ENCODE measurements at regions not wholly inside any gene's neighbourhood (a gene's known extent, or its start where the extent isn't known, plus 50 kb on each side); places are given as distances from the start of the nearest gene placed in this dataset.

DNA sequence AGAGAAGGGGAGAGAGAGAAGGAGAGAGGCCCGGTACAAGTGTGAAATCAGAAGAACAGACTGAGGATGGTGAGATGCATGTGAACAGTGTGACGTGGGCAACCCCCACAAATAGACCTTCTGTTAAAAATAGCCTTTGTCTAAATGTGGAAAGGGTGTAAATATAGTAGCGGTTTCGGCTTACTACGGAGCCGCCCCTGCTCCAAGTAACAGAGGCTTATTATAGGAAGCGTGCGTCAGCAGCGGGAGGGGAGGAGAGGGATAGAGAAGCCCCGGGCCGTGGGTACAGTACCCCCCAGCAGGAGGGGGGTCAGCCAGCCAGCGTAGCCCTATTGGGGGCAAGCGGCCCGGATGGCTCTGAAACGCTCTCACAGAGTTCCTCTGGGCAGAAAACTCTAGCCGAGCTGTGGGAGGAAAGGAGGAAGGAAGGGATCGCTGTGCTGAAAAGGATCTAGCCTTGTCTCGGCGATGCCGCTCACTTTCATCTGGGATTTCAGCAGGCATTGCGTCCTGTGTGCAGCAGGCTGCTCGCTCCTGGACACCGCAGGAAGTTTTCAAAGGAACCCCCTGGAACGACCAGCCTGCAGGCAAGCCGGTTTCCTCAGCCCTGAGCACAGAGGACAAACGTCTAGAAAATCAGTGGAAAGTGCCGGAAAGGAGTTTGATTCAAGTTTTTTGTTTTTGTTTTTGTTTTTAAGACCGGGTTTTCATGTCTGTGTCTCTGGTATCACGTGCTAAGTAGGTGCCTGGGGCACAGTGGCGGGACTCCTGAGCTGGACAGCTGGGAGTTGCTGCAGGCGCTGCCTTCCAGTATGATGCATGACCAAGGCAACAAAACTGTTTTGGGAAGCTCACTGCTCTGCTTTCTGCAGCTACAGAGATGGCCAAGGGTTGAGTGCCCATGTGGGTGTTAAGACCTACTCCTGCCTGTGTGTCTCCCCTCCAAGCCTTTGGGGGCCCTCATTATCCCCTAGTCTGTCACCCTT is 146.6 kb downstream of the SEC61B start:
- peak; percentile 25 for DNase-seq (ENCODE audit: insufficient read length, low spot score)
- FAIRE-seq, result peak; percentile 85
- no peak for TF ChIP-seq SPI1 (IDR thresholded peaks at IDR 0.05; ENCODE audit: low read depth, low read length)
- no peak for TF ChIP-seq POU2F2 (IDR thresholded peaks at IDR 0.05; ENCODE audit: low read depth, low read length)
- no peak for TF ChIP-seq PAX5 (IDR thresholded peaks at IDR 0.05; ENCODE audit: insufficient read depth, low read length, severe bottlenecking)
- TF ChIP-seq POLR2A (IDR thresholded peaks at IDR 0.05; ENCODE audit: low read depth, low read length), result no peak
- no peak for TF ChIP-seq TAF1 (IDR thresholded peaks at IDR 0.05; ENCODE audit: low read depth, low read length)
- TF ChIP-seq POLR2AphosphoS5 (IDR thresholded peaks at IDR 0.05; ENCODE audit: low read depth, low read length), result no peak

GRCh38 chr9:99369327-99369722 is 147.2 kb downstream of the SEC61B start:
- DNase-seq (ENCODE audit: insufficient read length, low spot score) (no peak), FAIRE-seq (peak; percentile 55)
- TF ChIP-seq POU2F2 (IDR thresholded peaks at IDR 0.05; ENCODE audit: low read depth, low read length), result no peak
- no peak for TF ChIP-seq SPI1 (IDR thresholded peaks at IDR 0.05; ENCODE audit: low read depth, low read length)
- no peak for TF ChIP-seq TAF1 (IDR thresholded peaks at IDR 0.05; ENCODE audit: low read depth, low read length)
- no peak for TF ChIP-seq POLR2A (IDR thresholded peaks at IDR 0.05; ENCODE audit: low read depth, low read length)
- TF ChIP-seq POLR2AphosphoS5 (IDR thresholded peaks at IDR 0.05; ENCODE audit: low read depth, low read length), result no peak
- no peak for TF ChIP-seq PAX5 (IDR thresholded peaks at IDR 0.05; ENCODE audit: insufficient read depth, low read length, severe bottlenecking)

DNA sequence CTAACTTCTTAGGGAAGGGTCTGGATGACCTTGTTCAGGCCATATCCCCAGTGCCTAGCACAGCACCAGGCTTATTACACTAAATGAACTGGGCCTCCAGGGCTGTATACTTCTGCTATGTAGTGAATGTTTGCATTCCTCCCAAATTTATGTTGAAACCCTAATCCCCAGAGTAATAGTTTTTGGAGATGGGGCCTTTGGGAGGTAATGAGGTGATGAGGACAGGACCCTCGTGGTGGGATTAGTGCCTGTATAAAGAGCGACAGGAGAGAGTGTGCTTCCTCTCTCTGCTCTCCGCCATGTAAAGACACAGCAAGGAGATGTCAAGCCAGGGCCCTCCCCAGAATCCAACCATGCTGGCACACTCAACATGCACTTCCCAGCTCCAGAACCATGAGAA is 148.3 kb downstream of the SEC61B start:
- no peak for FAIRE-seq
- no peak for DNase-seq (ENCODE audit: insufficient read length, low spot score)
- no peak for TF ChIP-seq TAF1 (IDR thresholded peaks at IDR 0.05; ENCODE audit: low read depth, low read length)
- no peak for TF ChIP-seq POU2F2 (IDR thresholded peaks at IDR 0.05; ENCODE audit: low read depth, low read length)
- TF ChIP-seq POLR2A (IDR thresholded peaks at IDR 0.05; ENCODE audit: low read depth, low read length), result no peak
- TF ChIP-seq SPI1 (IDR thresholded peaks at IDR 0.05; ENCODE audit: low read depth, low read length), result no peak
- TF ChIP-seq POLR2AphosphoS5 (IDR thresholded peaks at IDR 0.05; ENCODE audit: low read depth, low read length), result no peak
- no peak for TF ChIP-seq PAX5 (IDR thresholded peaks at IDR 0.05; ENCODE audit: insufficient read depth, low read length, severe bottlenecking)

- TF ChIP-seq TAF1 (IDR thresholded peaks at IDR 0.05; ENCODE audit: low read depth, low read length) (no peak), POLR2AphosphoS5 (IDR thresholded peaks at IDR 0.05; ENCODE audit: low read depth, low read length) (no peak), PAX5 (IDR thresholded peaks at IDR 0.05; ENCODE audit: insufficient read depth, low read length, severe bottlenecking) (no peak), SPI1 (IDR thresholded peaks at IDR 0.05; ENCODE audit: low read depth, low read length) (no peak), POU2F2 (IDR thresholded peaks at IDR 0.05; ENCODE audit: low read depth, low read length) (no peak), POLR2A (IDR thresholded peaks at IDR 0.05; ENCODE audit: low read depth, low read length) (no peak)
- DNase-seq (ENCODE audit: insufficient read length, low spot score) (no peak), FAIRE-seq (no peak)
These were observed 149.3 kb downstream of the SEC61B start for GRCh38 chr9:99371376-99371775.

DNA sequence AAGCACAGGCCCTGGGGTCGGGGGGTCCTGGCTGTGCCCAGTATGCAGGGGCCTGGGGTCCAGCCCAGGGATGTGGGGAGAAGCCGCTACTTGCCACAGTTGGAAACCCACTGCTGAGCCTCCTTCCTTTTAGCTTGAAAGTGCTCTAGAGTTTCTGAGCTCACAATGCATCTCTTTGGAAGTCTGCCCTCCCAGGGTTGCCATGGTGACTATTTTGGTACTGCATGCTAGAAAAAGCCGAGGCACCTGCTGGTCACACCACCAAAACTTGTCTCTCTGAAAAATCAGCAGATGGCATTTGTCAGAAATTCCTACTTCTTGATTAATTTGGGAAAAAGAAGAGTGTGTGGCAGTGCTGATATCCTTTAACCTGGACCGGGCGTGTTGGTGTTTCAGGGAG is 151.8 kb downstream of the SEC61B start:
- DNase-seq (ENCODE audit: insufficient read length, low spot score), result no peak
- TF ChIP-seq SPI1 (IDR thresholded peaks at IDR 0.05; ENCODE audit: low read depth, low read length), result no peak
- no peak for TF ChIP-seq TAF1 (IDR thresholded peaks at IDR 0.05; ENCODE audit: low read depth, low read length)
- no peak for TF ChIP-seq POLR2A (IDR thresholded peaks at IDR 0.05; ENCODE audit: low read depth, low read length)
- no peak for TF ChIP-seq PAX5 (IDR thresholded peaks at IDR 0.05; ENCODE audit: insufficient read depth, low read length, severe bottlenecking)
- TF ChIP-seq POLR2AphosphoS5 (IDR thresholded peaks at IDR 0.05; ENCODE audit: low read depth, low read length), result no peak
- no peak for TF ChIP-seq POU2F2 (IDR thresholded peaks at IDR 0.05; ENCODE audit: low read depth, low read length)
- no peak for FAIRE-seq

GRCh38 chr9:99374793-99375192 is 152.7 kb downstream of the SEC61B start:
- FAIRE-seq, result no peak
- no peak for DNase-seq (ENCODE audit: insufficient read length, low spot score)

DNA sequence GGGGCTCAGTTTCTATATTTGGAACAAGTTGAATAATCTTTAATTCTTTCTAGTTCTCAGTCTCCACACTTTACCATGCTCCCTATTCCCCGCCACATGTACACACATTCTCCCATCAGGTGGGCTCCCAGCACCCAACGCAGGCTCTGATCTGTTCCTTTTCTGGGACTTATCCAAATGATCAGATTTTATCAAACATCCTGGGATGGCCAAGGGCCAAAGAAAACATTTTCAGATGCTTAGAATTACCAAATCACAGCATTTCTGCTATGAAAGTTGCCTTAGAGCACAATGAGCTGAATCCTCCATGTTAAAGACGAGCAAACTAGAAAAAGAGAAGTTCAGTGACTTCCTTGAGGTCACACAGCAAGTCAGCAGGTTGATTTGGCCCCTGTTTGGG is 153.4 kb downstream of the SEC61B start:
- DNase-seq (ENCODE audit: insufficient read length, low spot score) (no peak), FAIRE-seq (no peak)
- TF ChIP-seq POLR2A (IDR thresholded peaks at IDR 0.05; ENCODE audit: low read depth, low read length) (no peak), PAX5 (IDR thresholded peaks at IDR 0.05; ENCODE audit: insufficient read depth, low read length, severe bottlenecking) (no peak), SPI1 (IDR thresholded peaks at IDR 0.05; ENCODE audit: low read depth, low read length) (no peak), POU2F2 (IDR thresholded peaks at IDR 0.05; ENCODE audit: low read depth, low read length) (no peak), POLR2AphosphoS5 (IDR thresholded peaks at IDR 0.05; ENCODE audit: low read depth, low read length) (no peak), TAF1 (IDR thresholded peaks at IDR 0.05; ENCODE audit: low read depth, low read length) (no peak)

More at GRCh38 chr9:99374793-99375192, 152.7 kb downstream of the SEC61B start:
- no peak for TF ChIP-seq POLR2AphosphoS5 (IDR thresholded peaks at IDR 0.05; ENCODE audit: low read depth, low read length)
- no peak for TF ChIP-seq TAF1 (IDR thresholded peaks at IDR 0.05; ENCODE audit: low read depth, low read length)
- no peak for TF ChIP-seq PAX5 (IDR thresholded peaks at IDR 0.05; ENCODE audit: insufficient read depth, low read length, severe bottlenecking)
- TF ChIP-seq SPI1 (IDR thresholded peaks at IDR 0.05; ENCODE audit: low read depth, low read length), result no peak
- no peak for TF ChIP-seq POLR2A (IDR thresholded peaks at IDR 0.05; ENCODE audit: low read depth, low read length)
- no peak for TF ChIP-seq POU2F2 (IDR thresholded peaks at IDR 0.05; ENCODE audit: low read depth, low read length)

DNA sequence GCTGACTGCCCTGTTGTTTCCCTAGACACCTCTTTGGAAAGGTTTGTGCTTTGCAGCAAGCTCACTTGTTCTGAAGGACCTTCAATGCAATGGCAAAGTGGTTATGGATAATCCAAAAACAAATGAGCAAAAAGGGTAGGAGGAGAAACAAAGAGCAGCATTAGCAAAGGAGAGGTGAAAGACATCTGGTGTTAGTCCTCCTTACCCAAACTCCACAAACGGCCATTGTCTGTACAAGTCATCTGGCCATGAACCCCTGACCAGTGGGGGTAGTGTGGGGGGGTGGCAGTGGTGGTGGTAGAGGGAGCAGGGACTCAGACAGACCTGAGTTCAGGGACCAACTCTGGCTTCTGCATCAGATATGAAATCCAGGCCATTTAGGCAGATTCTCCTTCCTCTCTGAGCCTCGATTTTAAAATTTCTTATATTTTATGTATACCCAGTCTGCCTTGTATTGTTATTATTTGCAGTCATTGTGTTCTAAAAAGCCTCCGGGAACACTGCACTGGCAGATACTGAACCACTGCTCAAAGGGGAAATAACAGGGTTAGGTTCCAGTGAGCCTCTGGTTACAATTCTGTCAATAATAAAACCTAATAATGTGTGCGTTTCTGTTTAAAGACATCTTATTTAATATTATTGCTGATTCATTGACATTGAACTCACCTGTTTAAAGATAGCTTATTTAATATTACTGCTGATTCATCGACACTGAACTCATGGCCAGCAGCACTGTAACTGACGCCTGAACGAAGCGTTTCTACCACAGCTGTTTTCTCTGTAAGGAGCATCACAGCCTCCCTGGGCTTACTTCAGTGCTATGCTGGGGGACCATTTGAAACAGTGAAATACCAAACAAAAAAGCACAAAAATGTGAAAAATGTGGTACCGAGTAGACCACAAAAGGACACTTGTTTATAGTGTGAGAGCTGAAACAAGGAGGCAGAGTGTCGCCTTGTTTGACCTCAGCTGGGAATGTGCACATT is 156.0 kb downstream of the SEC61B start:
- DNase-seq (ENCODE audit: insufficient read length, low spot score), result no peak
- no peak for TF ChIP-seq SPI1 (IDR thresholded peaks at IDR 0.05; ENCODE audit: low read depth, low read length)
- TF ChIP-seq POU2F2 (IDR thresholded peaks at IDR 0.05; ENCODE audit: low read depth, low read length), result no peak
- TF ChIP-seq POLR2AphosphoS5 (IDR thresholded peaks at IDR 0.05; ENCODE audit: low read depth, low read length), result no peak
- no peak for TF ChIP-seq POLR2A (IDR thresholded peaks at IDR 0.05; ENCODE audit: low read depth, low read length)
- no peak for TF ChIP-seq PAX5 (IDR thresholded peaks at IDR 0.05; ENCODE audit: insufficient read depth, low read length, severe bottlenecking)
- TF ChIP-seq TAF1 (IDR thresholded peaks at IDR 0.05; ENCODE audit: low read depth, low read length), result no peak
- FAIRE-seq, result no peak

Data from GM12891 (cell line).